ELR (cell line): ENCODE measurements at regions not wholly inside any gene's neighbourhood (a gene's known extent, or its start where the extent isn't known, plus 50 kb on each side); places are given as distances from the start of the nearest gene placed in this dataset.

Source experiments
- DNase-seq: peaks from one replicate; pipeline ENCODE4 v3.0.0-alpha.2; 2015; ENCODE audit warnings: low read depth

- no peak for DNase-seq
Observed at GRCh38 chr3:152959307-152959706, 124.4 kb downstream of the P2RY1 start.

- DNase-seq, result no peak
Observed at GRCh38 chr3:152960684-152961083, 125.8 kb downstream of the P2RY1 start.

- peak; percentile 48 for DNase-seq
Observed at GRCh38 chr3:152961323-152961722, 126.4 kb downstream of the P2RY1 start.

GRCh38 chr3:152964911-152965609, 130.1 kb downstream of the P2RY1 start:
- no peak for DNase-seq

- DNase-seq, result no peak
Observed at GRCh38 chr3:152968388-152969024, 133.6 kb downstream of the P2RY1 start.

- peak; percentile 32 for DNase-seq
Observed at GRCh38 chr3:152969557-152970300, 134.8 kb downstream of the P2RY1 start.

- DNase-seq, result no peak
Observed at GRCh38 chr3:152970851-152971250, 135.9 kb downstream of the P2RY1 start.

GRCh38 chr3:152971880-152972279, 136.9 kb downstream of the P2RY1 start:
- DNase-seq, result no peak

GRCh38 chr3:152973575-152973974, 138.6 kb downstream of the P2RY1 start:
- no peak for DNase-seq

- no peak for DNase-seq
Observed at GRCh38 chr3:152976239-152976638, 141.3 kb downstream of the P2RY1 start.

- peak; percentile 19 for DNase-seq
Observed at GRCh38 chr3:152977366-152977765, 142.4 kb downstream of the P2RY1 start.

GRCh38 chr3:152978152-152978551, 143.2 kb downstream of the P2RY1 start:
- no peak for DNase-seq

GRCh38 chr3:152997526-152997925, 162.6 kb downstream of the P2RY1 start:
- no peak for DNase-seq

- no peak for DNase-seq
Observed at GRCh38 chr3:152998591-152998990, 163.4 kb upstream of the RAP2B start.

GRCh38 chr3:153000325-153000724, 161.7 kb upstream of the RAP2B start:
- DNase-seq, result no peak

- no peak for DNase-seq
Observed at GRCh38 chr3:153001210-153002078, 160.6 kb upstream of the RAP2B start.

GRCh38 chr3:153003441-153003840, 158.6 kb upstream of the RAP2B start:
- DNase-seq, result no peak

GRCh38 chr3:153003862-153004261, 158.2 kb upstream of the RAP2B start:
- DNase-seq, result no peak

GRCh38 chr3:153008226-153008625, 153.8 kb upstream of the RAP2B start:
- DNase-seq, result no peak

- DNase-seq, result no peak
Observed at GRCh38 chr3:153023896-153024295, 138.1 kb upstream of the RAP2B start.

GRCh38 chr3:153026026-153026425, 136.0 kb upstream of the RAP2B start:
- DNase-seq, result peak; percentile 71

- DNase-seq, result no peak
Observed at GRCh38 chr3:153028381-153028780, 133.6 kb upstream of the RAP2B start.
